Omental fat pad (tissue), 3 donors: ENCODE measurements at regions not wholly inside any gene's neighbourhood (a gene's known extent, or its start where the extent isn't known, plus 50 kb on each side); places are given as distances from the start of the nearest gene placed in this dataset.

Source experiments
- ATAC-seq: fragments of 150-250 bp; one replicate; pipeline ENCODE4 v1.9.1; 2016; ENCODE audit warnings: mild to moderate bottlenecking, moderate library complexity; ENCODE audit not compliant: low FRiP score
- DNase-seq: peaks from one replicate; pipeline ENCODE4 v3.0.0-alpha.2; 2019; ENCODE audit warnings: low spot score
- TF ChIP-seq, protein P1 (sequence below), 3 donors: fragments of 450-650 bp; IDR thresholded peaks; one replicate each; pipeline ENCODE4 v1.5.1; 2016 to 2017; ENCODE audit warnings: antibody characterized with exemption in 3 of 3, mild to moderate bottlenecking in 3 of 3, moderate library complexity in 2 of 3

DNA sequence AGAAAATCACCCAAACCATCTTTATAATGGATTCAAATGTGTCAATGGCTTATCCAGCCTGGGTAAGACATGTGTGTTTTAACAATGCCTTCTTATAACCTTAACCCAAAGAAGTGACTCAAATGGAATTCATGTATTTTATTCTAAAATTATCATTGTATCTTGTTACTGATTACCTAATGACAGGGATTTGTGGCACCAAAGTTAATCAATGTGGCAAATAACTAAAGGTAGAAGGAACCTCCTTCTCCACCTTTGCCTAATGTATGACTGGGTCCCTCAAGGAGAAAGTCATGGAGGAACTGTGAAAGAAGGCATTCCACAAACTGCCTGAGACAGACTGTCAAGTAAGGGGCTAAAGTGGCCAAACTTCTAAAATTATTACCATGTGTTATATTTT, 84.4 kb upstream of the ITGA1 start:
- no peak for DNase-seq
- TF ChIP-seq, protein P1, sequence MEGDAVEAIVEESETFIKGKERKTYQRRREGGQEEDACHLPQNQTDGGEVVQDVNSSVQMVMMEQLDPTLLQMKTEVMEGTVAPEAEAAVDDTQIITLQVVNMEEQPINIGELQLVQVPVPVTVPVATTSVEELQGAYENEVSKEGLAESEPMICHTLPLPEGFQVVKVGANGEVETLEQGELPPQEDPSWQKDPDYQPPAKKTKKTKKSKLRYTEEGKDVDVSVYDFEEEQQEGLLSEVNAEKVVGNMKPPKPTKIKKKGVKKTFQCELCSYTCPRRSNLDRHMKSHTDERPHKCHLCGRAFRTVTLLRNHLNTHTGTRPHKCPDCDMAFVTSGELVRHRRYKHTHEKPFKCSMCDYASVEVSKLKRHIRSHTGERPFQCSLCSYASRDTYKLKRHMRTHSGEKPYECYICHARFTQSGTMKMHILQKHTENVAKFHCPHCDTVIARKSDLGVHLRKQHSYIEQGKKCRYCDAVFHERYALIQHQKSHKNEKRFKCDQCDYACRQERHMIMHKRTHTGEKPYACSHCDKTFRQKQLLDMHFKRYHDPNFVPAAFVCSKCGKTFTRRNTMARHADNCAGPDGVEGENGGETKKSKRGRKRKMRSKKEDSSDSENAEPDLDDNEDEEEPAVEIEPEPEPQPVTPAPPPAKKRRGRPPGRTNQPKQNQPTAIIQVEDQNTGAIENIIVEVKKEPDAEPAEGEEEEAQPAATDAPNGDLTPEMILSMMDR (IDR thresholded peaks at IDR 0.05): no peak
- ATAC-seq: no peak

DNA sequence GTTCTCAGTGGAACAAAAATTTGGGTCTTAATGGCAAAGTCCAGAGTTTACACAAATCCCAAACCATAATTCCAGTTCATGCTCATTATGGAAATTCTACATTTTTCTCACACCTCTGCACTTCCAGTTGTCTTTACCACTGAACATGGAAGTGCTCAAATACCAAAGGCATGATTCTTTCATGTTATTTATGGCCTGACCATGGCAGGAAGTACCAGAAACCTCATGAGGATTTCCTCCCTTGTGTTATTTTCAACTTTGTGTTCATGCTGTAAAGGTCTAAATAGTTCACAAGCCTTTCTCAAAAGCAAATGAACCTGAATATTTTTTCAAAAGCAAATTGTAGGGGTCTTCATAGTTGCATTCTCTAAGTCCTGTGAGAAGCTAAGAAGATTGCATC, 82.0 kb upstream of the ITGA1 start:
- TF ChIP-seq, protein P1 (IDR thresholded peaks at IDR 0.05): no peak
- no peak for DNase-seq
- no peak for ATAC-seq

DNA sequence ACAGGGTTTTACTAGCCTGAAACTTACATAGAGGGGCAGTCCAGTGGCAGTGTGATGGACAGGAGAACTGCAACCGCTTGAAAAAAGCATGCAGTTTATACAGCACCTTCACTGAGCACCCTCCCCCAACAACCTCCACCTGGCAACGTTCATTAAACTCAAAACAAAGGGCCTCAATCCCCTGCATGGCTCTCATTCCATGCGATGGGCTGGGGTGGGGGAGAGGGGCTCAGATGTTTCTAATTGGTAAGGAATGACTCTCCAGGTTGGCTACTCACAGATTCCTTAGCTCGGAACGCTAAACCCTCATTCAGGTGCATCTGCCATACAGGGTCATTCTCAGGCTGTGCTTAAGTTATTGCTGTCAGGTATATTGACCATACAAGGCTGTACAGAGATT, 80.9 kb upstream of the ITGA1 start:
- ATAC-seq (no peak), DNase-seq (no peak)
- TF ChIP-seq, protein P1 (IDR thresholded peaks at IDR 0.05): no peak

DNA sequence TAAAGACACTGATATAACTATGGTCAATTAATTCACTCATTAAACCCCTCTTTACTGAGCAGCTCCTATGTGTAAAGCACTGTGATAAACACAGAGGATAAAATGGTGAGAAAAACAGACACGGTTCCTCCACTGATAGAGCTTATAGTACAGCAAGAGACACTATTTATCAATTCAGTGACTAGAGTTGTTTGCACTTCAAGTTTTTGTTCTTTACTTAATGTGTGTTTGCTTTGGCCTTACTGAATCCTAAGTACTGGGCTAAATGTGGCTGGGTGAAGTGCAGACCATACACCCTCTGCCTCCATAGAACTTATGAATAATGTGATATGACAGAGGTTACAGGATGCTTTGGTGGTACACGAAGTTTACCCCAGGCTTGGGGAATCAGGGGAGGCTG, 80.1 kb upstream of the ITGA1 start:
- DNase-seq: no peak
- TF ChIP-seq, protein P1 (IDR thresholded peaks at IDR 0.05): no peak
- ATAC-seq: no peak

DNA sequence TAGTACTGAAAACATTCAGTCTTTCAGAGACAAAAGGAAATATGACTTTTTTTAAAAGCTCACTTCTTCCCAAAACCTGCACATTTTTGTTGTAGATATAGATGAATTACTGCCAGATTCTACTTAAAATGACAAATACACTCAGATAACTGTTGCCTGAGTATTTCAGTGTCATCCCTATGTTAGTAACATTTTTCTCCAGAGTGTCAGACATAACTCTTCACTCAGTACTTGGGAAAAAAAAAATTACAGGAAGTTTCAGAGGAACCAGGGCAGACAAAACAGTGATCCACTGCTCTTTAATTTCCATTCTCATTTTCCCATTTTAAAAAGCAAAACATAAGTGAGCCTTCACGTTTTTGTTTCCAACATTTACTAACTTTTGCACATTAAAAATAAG, 79.3 kb upstream of the ITGA1 start:
- DNase-seq (no peak), ATAC-seq (no peak)
- TF ChIP-seq, protein P1 (IDR thresholded peaks at IDR 0.05): no peak

DNA sequence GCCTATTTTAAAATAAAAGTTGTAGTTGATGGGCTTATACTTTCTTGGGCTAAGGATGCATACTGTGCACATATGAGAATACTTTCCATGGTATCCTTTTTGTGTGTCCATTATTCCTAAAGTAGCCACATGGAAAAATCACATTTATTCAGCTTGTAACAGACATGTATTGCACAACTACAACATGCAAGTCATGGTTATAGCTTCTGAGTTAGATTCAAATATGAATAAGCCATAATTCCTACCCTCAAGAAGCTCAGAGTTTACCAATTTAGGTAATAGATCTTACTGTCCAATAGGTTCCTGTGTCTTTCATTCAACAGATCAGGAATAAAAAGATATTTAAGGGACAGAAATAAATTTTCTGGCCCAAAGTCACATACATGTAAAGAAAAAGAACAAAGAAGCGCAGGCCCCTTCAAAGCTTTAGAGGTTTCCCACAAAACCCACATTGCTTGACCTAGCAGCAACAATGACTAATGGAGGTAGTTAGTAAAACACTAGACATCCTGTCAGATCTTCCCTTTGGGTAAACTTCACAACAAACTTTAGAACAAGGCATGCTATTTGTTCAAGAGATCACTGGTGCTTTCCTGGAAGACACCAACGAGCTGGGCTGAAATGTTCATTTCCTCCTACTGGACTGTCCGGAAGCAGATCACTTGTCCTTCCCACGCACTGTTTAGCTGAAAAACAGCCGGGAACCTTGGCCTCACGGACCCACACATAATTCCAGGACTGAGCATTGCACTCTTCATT, 78.4 kb upstream of the ITGA1 start:
- TF ChIP-seq, protein P1 (IDR thresholded peaks at IDR 0.05): no peak
- DNase-seq (no peak), ATAC-seq (peak; percentile 44)

DNA sequence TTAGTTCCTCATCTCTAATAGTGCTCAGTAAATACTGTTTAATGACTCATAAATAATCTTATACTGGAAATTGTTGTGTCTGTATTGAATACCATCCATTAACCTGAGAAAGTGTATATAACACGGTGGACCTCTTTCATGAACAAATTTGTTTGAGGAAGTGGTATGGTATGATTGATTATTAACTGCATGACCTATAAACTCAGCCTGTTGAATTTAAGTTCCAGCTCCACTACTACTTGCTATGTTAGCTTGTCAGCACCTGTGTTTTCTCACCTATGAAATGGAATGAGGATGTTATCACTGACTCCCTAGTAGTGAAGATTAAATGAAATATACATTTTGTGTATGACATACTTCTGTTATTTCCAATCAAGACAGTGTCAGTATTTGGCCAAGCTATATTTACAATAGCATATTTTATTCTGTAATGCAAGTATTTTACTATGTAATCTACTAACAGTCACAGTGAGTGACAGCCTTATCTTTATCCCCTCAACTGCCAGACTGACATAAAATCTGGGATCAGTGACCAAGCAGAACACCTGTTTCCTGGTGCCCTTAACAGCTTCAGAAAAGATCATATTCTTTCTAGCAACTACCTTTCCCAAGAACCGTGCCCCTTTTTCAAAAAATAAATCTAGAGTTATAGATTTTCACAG, 77.3 kb upstream of the ITGA1 start:
- DNase-seq: no peak
- no peak for ATAC-seq
- TF ChIP-seq, protein P1 (IDR thresholded peaks at IDR 0.05): no peak
